Esophagus (tissue), 2 donors: ENCODE measurements at regions not wholly inside any gene's neighbourhood (a gene's known extent, or its start where the extent isn't known, plus 50 kb on each side); places are given as distances from the start of the nearest gene placed in this dataset.

ENCODE experiments used
- H3K27ac ChIP-seq, 2 donors: one replicate each; pipeline ENCODE4 v1.5.1; 2013; ENCODE audit warnings: low read depth in 2 of 2, mild to moderate bottlenecking in 2 of 2, inconsistent platforms in 1 of 2, low read length in 1 of 2, moderate library complexity in 1 of 2
- H3K27me3 ChIP-seq, 2 donors: one replicate each; pipeline ENCODE4 v1.6.1; 2013; ENCODE audit warnings: low read length in 2 of 2, control low read depth in 1 of 2, mild to moderate bottlenecking in 1 of 2; ENCODE audit not compliant: insufficient read depth in 2 of 2, control insufficient read depth in 1 of 2
- H3K36me3 ChIP-seq, 2 donors: one replicate each; pipeline ENCODE4 v1.6.1; 2013; ENCODE audit warnings: low read length in 1 of 2; ENCODE audit not compliant: control insufficient read depth in 2 of 2, insufficient read depth in 2 of 2
- H3K4me1 ChIP-seq, 2 donors: one replicate each; pipeline ENCODE4 v1.6.1; 2013; ENCODE audit warnings: low read length in 1 of 2; ENCODE audit not compliant: control insufficient read depth in 2 of 2, insufficient read depth in 2 of 2
- H3K4me3 ChIP-seq, 2 donors: one replicate each; pipeline ENCODE4 v1.5.1; 2013; ENCODE audit warnings: low read length in 2 of 2, mild to moderate bottlenecking in 2 of 2, low read depth in 1 of 2, moderate library complexity in 1 of 2
- H3K9me3 ChIP-seq, 2 donors: one replicate each; pipeline ENCODE4 v1.6.1; 2013; ENCODE audit warnings: mild to moderate bottlenecking in 2 of 2, low read depth in 1 of 2, low read length in 1 of 2, moderate library complexity in 1 of 2; ENCODE audit not compliant: control insufficient read depth in 2 of 2, insufficient read depth in 1 of 2
- WGBS, 2 donors: extraction: QIAGEN DNeasy Blood & Tissue Kit; methylation state at CpG; one replicate each; pipeline ENCODE4 v1.1.7; 2013; 5-methylcytosine and 5-hydroxymethylcytosine counted together
- donor health status: healthy with polysubstance abuse.
- donor health status: Bipolar disorder and iron deficiency.

GRCh38 chr6:44043479-44044153 is 83.6 kb downstream of the MRPL14 start:
- Histone ChIP-seq H3K27me3 (no peaks in the 10 kb centered on the region), H3K4me1 (peaks cover 9 to 35% of the 10 kb centered on the region in 2 donors), H3K27ac (peak overlapping the region in 1 of 2 donors; percentile 47), H3K36me3 (no peaks in the 10 kb centered on the region), H3K4me3 (no peak overlapping the region), H3K9me3 (no peaks in the 10 kb centered on the region)
- 45 to 67% methylated on average over 2 of the region's 2 CpGs for WGBS, 2 donors

GRCh38 chr6:44042989-44043478 is 84.2 kb downstream of the MRPL14 start:
- H3K9me3 ChIP-seq: no peaks in the 10 kb centered on the region
- 44 to 47% methylated on average over 1 of the region's 1 CpG for whole genome bisulfite sequencing, 2 donors
- peaks cover 9 to 29% of the 10 kb centered on the region in 2 donors for H3K4me1 ChIP-seq
- no peaks in the 10 kb centered on the region for H3K27me3 ChIP-seq
- H3K27ac ChIP-seq: peak overlapping the region in 1 of 2 donors; percentile 15
- H3K36me3 ChIP-seq: no peaks in the 10 kb centered on the region
- H3K4me3 ChIP-seq: no peak overlapping the region

GRCh38 chr6:44042261-44042988 is 84.8 kb downstream of the MRPL14 start:
- WGBS, 2 donors: 83 to 88% methylated on average over 4 of the region's 4 CpGs
- peaks cover 9 to 27% of the 10 kb centered on the region in 2 donors for H3K4me1 ChIP-seq
- no peaks in the 10 kb centered on the region for H3K9me3 ChIP-seq
- H3K4me3 ChIP-seq: no peak overlapping the region
- peak overlapping the region in 1 of 2 donors; percentile 52 for H3K27ac ChIP-seq
- no peaks in the 10 kb centered on the region for H3K27me3 ChIP-seq
- H3K36me3 ChIP-seq: no peaks in the 10 kb centered on the region

- H3K4me1 ChIP-seq: peaks cover 9 to 25% of the 10 kb centered on the region in 2 donors
- H3K27me3 ChIP-seq: no peaks in the 10 kb centered on the region
- H3K27ac ChIP-seq: peak overlapping the region in 1 of 2 donors; percentile 52
- no peaks in the 10 kb centered on the region for H3K9me3 ChIP-seq
- no peaks in the 10 kb centered on the region for H3K36me3 ChIP-seq
- no peak overlapping the region for H3K4me3 ChIP-seq
- WGBS, 2 donors: 33 to 49% methylated on average over 10 of the region's 10 CpGs
Measured at GRCh38 chr6:44041461-44042260, 85.6 kb downstream of the MRPL14 start.

GRCh38 chr6:44040786-44041185 is 86.5 kb downstream of the MRPL14 start:
- 77 to 89% methylated on average over 4 of the region's 4 CpGs for WGBS, 2 donors
- Histone ChIP-seq H3K27ac (no peak overlapping the region), H3K4me1 (peaks cover 9 to 21% of the 10 kb centered on the region in 2 donors), H3K9me3 (no peaks in the 10 kb centered on the region), H3K4me3 (no peak overlapping the region), H3K27me3 (no peaks in the 10 kb centered on the region), H3K36me3 (no peaks in the 10 kb centered on the region)

GRCh38 chr6:44039839-44040350 is 87.4 kb downstream of the MRPL14 start:
- Histone ChIP-seq H3K9me3 (no peaks in the 10 kb centered on the region), H3K36me3 (no peaks in the 10 kb centered on the region), H3K27ac (no peak overlapping the region), H3K4me1 (peaks cover 9 to 17% of the 10 kb centered on the region in 2 donors), H3K27me3 (no peaks in the 10 kb centered on the region), H3K4me3 (no peak overlapping the region)
- 86% methylated on average over 7 of the region's 7 CpGs for WGBS, 2 donors

- H3K4me3 ChIP-seq: no peak overlapping the region
- H3K27me3 ChIP-seq: no peaks in the 10 kb centered on the region
- H3K27ac ChIP-seq: no peak overlapping the region
- H3K4me1 ChIP-seq: peaks cover 9 to 17% of the 10 kb centered on the region in 2 donors
- no peaks in the 10 kb centered on the region for H3K9me3 ChIP-seq
- H3K36me3 ChIP-seq: no peaks in the 10 kb centered on the region
- WGBS, 2 donors: 78 to 89% methylated on average over 6 of the region's 6 CpGs
Measured at GRCh38 chr6:44039191-44039719, 88.0 kb downstream of the MRPL14 start.

GRCh38 chr6:44038543-44039065 is 88.6 kb downstream of the MRPL14 start:
- no peaks in the 10 kb centered on the region for H3K9me3 ChIP-seq
- H3K4me1 ChIP-seq: peaks cover 9 to 17% of the 10 kb centered on the region in 2 donors
- H3K27ac ChIP-seq: no peak overlapping the region
- no peaks in the 10 kb centered on the region for H3K27me3 ChIP-seq
- H3K4me3 ChIP-seq: no peak overlapping the region
- WGBS, 2 donors: 80 to 81% methylated on average over 4 of the region's 4 CpGs
- H3K36me3 ChIP-seq: no peaks in the 10 kb centered on the region
